ENCODE measurements at regions not wholly inside any gene's neighbourhood (a gene's known extent, or its start where the extent isn't known, plus 50 kb on each side); places are given as distances from the start of the nearest gene placed in this dataset.
"Not testable (repeated sequence)": the region's sequence is repeated elsewhere in the genome, so short reads cannot be mapped to it uniquely, and the experiment has no call there.

- H3K4me1 ChIP-seq (ENCODE audit: control insufficient read depth, low read depth, low read length), result no peaks in the 10 kb centered on the region
- H3K27me3 ChIP-seq (ENCODE audit: control insufficient read depth, insufficient read depth, low read length), result no peaks in the 10 kb centered on the region
- no peaks in the 10 kb centered on the region for H3K36me3 ChIP-seq (ENCODE audit: control insufficient read depth, low read depth, low read length)
- H3K9me3 ChIP-seq (ENCODE audit: control insufficient read depth, low read depth, low read length), result no peaks in the 10 kb centered on the region
- no peak overlapping the region for H3K27ac ChIP-seq (ENCODE audit: low read length)
- no peak overlapping the region for H3K4me3 ChIP-seq (ENCODE audit: low read length)
- H3K9ac ChIP-seq (ENCODE audit: low read length), result no peak overlapping the region
These were observed 528.1 kb downstream of the KIF20B start for GRCh38 chr10:90229486-90229885.

- not testable (repeated sequence) for H3K36me3 ChIP-seq (ENCODE audit: control insufficient read depth, low read depth, low read length); H3K27ac ChIP-seq (ENCODE audit: low read length); H3K9ac ChIP-seq (ENCODE audit: low read length); H3K4me3 ChIP-seq (ENCODE audit: low read length); H3K9me3 ChIP-seq (ENCODE audit: control insufficient read depth, low read depth, low read length); H3K4me1 ChIP-seq (ENCODE audit: control insufficient read depth, low read depth, low read length); H3K27me3 ChIP-seq (ENCODE audit: control insufficient read depth, insufficient read depth, low read length)
These were observed 532.4 kb downstream of the KIF20B start for GRCh38 chr10:90233805-90234204.

GRCh38 chr10:90245623-90246022 is 544.2 kb downstream of the KIF20B start:
- Histone ChIP-seq H3K36me3 (ENCODE audit: control insufficient read depth, low read depth, low read length) (no peaks in the 10 kb centered on the region), H3K9me3 (ENCODE audit: control insufficient read depth, low read depth, low read length) (no peaks in the 10 kb centered on the region), H3K4me3 (ENCODE audit: low read length) (no peak overlapping the region), H3K4me1 (ENCODE audit: control insufficient read depth, low read depth, low read length) (no peaks in the 10 kb centered on the region), H3K27ac (ENCODE audit: low read length) (no peak overlapping the region), H3K9ac (ENCODE audit: low read length) (no peak overlapping the region), H3K27me3 (ENCODE audit: control insufficient read depth, insufficient read depth, low read length) (no peaks in the 10 kb centered on the region)

DNA sequence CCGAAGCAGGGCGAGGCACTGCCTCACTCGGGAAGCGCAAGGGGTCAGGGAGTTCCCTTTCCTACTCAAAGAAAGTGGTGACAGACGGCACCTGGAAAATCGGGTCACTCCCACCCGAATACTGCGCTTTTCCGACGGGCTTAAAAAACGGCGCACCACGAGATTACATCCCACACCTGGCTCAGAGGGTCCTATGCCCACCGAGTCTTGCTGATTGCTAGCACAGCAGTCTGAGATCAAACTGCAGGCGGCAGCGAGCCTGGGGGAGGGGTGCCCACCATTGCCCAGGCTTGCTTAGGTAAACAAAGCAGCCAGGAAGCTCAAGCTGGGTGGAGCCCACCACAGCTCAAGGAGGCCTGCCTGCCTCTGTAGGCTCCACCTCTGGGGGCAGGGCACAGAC is 549.4 kb downstream of the KIF20B start:
- not testable (repeated sequence) for H3K4me1 ChIP-seq (ENCODE audit: control insufficient read depth, low read depth, low read length); H3K4me3 ChIP-seq (ENCODE audit: low read length); H3K9ac ChIP-seq (ENCODE audit: low read length); H3K9me3 ChIP-seq (ENCODE audit: control insufficient read depth, low read depth, low read length); H3K36me3 ChIP-seq (ENCODE audit: control insufficient read depth, low read depth, low read length); H3K27me3 ChIP-seq (ENCODE audit: control insufficient read depth, insufficient read depth, low read length); H3K27ac ChIP-seq (ENCODE audit: low read length)

DNA sequence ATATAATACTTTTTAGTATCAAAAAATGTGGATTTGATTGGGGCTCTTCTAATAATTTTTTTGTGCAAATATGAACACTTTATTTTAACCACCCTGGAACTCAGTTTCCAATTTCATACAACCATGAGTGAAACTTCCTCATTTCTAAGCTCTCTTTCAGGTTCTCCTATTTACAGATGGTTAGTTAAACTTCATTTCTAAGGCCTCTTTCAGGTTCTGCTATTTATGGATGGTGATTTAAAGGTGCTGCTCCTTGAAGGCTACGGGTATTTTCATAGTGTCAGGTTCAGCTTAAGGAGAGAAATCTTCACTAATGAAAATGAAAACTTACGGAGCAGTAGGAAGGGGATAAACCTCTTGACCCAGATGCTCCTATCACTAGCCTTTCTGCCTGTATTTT is 568.3 kb downstream of the KIF20B start:
- Histone ChIP-seq H3K36me3 (ENCODE audit: control insufficient read depth, low read depth, low read length) (no peaks in the 10 kb centered on the region), H3K27me3 (ENCODE audit: control insufficient read depth, insufficient read depth, low read length) (no peaks in the 10 kb centered on the region), H3K9ac (ENCODE audit: low read length) (no peak overlapping the region), H3K9me3 (ENCODE audit: control insufficient read depth, low read depth, low read length) (no peaks in the 10 kb centered on the region), H3K4me1 (ENCODE audit: control insufficient read depth, low read depth, low read length) (no peaks in the 10 kb centered on the region), H3K4me3 (ENCODE audit: low read length) (no peak overlapping the region), H3K27ac (ENCODE audit: low read length) (no peak overlapping the region)

DNA sequence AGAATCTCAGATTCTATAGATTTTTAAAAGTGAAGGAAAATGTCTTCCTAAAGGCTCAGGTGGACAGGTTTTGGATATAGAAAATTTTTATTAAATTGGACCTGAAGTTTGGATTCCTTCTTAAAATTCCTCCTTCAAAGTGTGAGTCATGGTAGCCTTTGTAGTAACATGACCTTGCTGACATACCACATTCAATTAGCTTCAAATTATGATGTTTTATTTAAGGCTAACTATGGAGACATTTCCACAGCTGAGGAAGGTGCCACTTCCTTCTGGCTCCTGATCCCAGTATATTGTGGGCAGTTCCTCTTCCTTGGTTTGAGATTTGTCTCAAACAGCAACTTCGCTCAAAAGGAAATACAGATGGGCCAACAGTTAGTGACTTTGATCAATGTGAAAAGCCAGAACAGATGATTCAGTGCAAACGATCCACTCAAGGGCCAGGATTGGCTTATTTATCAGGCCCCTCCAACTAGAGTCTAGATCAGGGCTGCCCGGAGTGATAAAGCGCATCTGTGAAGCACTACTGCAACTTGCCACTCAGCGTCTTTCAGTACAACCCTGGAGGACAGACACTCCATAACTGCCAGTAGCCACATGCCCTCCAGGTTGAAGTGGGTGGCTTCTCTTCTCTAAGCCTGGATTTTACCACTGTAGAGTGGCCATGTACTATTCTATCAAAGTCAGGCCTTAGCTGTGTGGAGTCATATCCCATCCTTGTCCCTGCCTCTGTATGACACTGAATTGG is 573.5 kb downstream of the KIF20B start:
- Histone ChIP-seq H3K27me3 (ENCODE audit: control insufficient read depth, insufficient read depth, low read length) (no peaks in the 10 kb centered on the region), H3K4me3 (ENCODE audit: low read length) (no peak overlapping the region), H3K9ac (ENCODE audit: low read length) (no peak overlapping the region), H3K27ac (ENCODE audit: low read length) (no peak overlapping the region), H3K4me1 (ENCODE audit: control insufficient read depth, low read depth, low read length) (no peaks in the 10 kb centered on the region), H3K36me3 (ENCODE audit: control insufficient read depth, low read depth, low read length) (no peaks in the 10 kb centered on the region), H3K9me3 (ENCODE audit: control insufficient read depth, low read depth, low read length) (no peaks in the 10 kb centered on the region)

DNA sequence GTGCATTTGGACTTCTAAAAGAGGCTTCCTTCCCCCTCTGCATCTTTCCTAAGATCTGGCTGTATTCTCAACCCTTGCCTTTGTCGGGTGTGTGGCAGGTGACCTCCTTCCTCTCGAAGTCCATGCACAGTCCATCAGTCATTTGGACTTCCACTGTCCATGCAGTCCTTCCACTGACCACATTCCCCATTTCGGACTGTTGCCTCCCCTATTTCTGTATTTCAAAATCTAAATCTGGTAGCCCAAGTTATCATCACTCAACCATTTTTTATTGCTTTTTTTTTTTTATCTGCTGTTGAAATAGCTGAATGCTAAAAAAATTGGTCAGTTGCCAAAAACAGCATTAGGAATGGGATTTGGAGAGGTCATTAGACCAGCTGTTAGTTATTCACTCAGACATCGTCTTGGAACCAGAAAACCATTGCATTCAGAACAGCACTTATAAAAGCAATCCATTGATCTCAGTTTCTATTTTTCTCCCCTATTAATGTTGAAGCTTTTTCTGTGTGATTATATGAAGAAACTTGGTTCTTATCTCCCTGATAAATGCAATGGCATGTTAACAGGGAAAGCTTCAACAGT is 575.6 kb downstream of the KIF20B start:
- no peak overlapping the region for H3K27ac ChIP-seq (ENCODE audit: low read length)
- H3K9me3 ChIP-seq (ENCODE audit: control insufficient read depth, low read depth, low read length), result no peaks in the 10 kb centered on the region
- no peak overlapping the region for H3K4me3 ChIP-seq (ENCODE audit: low read length)
- H3K36me3 ChIP-seq (ENCODE audit: control insufficient read depth, low read depth, low read length), result no peaks in the 10 kb centered on the region
- H3K4me1 ChIP-seq (ENCODE audit: control insufficient read depth, low read depth, low read length), result no peaks in the 10 kb centered on the region
- no peak overlapping the region for H3K9ac ChIP-seq (ENCODE audit: low read length)
- no peaks in the 10 kb centered on the region for H3K27me3 ChIP-seq (ENCODE audit: control insufficient read depth, insufficient read depth, low read length)

GRCh38 chr10:90286406-90286805 is 571.4 kb downstream of the HTR7 start:
- peaks cover 9% of the 10 kb centered on the region for H3K4me1 ChIP-seq (ENCODE audit: control insufficient read depth, low read depth, low read length)

GRCh38 chr10:90286941-90287340 is 570.9 kb downstream of the HTR7 start:
- H3K4me1 ChIP-seq (ENCODE audit: control insufficient read depth, low read depth, low read length), result peaks cover 9% of the 10 kb centered on the region
- no peak overlapping the region for H3K4me3 ChIP-seq (ENCODE audit: low read length)

More at GRCh38 chr10:90286406-90286805, 571.4 kb downstream of the HTR7 start:
- Histone ChIP-seq H3K36me3 (ENCODE audit: control insufficient read depth, low read depth, low read length) (no peaks in the 10 kb centered on the region), H3K9me3 (ENCODE audit: control insufficient read depth, low read depth, low read length) (no peaks in the 10 kb centered on the region), H3K27ac (ENCODE audit: low read length) (no peak overlapping the region), H3K4me3 (ENCODE audit: low read length) (no peak overlapping the region), H3K27me3 (ENCODE audit: control insufficient read depth, insufficient read depth, low read length) (no peaks in the 10 kb centered on the region), H3K9ac (ENCODE audit: low read length) (no peak overlapping the region)

DNA sequence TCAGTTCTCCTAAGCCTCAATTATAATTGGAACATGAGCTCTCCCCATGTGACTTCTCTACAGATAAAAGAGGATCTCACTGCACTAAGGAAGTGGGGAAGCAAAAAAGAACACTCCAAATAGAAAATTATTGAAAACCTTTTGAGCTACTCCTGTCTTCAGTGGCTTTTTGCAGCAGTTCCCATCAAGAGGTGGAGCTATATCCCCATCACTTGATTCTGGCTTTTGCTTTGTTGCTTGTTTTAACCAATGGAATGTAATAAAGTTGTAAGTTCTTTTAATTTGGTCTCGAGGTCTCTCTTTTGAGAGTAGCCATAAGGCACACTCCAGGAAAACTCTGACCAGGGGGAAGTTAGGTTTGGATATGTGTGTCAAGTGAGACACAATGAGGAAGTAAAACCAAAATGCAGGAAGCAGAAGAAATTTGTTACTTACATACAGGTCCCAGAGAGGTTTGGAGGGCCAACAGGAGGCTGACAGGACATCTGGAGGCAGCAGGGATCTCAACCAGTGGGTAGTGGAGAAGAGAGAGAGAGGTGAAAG is 569.4 kb downstream of the HTR7 start:
- H3K9ac ChIP-seq (ENCODE audit: low read length), result no peak overlapping the region
- H3K27me3 ChIP-seq (ENCODE audit: control insufficient read depth, insufficient read depth, low read length), result no peaks in the 10 kb centered on the region
- no peak overlapping the region for H3K27ac ChIP-seq (ENCODE audit: low read length)

More at GRCh38 chr10:90286941-90287340, 570.9 kb downstream of the HTR7 start:
- no peaks in the 10 kb centered on the region for H3K36me3 ChIP-seq (ENCODE audit: control insufficient read depth, low read depth, low read length)
- no peak overlapping the region for H3K27ac ChIP-seq (ENCODE audit: low read length)
- no peaks in the 10 kb centered on the region for H3K27me3 ChIP-seq (ENCODE audit: control insufficient read depth, insufficient read depth, low read length)
- H3K9ac ChIP-seq (ENCODE audit: low read length), result no peak overlapping the region
- H3K9me3 ChIP-seq (ENCODE audit: control insufficient read depth, low read depth, low read length), result no peaks in the 10 kb centered on the region

DNA sequence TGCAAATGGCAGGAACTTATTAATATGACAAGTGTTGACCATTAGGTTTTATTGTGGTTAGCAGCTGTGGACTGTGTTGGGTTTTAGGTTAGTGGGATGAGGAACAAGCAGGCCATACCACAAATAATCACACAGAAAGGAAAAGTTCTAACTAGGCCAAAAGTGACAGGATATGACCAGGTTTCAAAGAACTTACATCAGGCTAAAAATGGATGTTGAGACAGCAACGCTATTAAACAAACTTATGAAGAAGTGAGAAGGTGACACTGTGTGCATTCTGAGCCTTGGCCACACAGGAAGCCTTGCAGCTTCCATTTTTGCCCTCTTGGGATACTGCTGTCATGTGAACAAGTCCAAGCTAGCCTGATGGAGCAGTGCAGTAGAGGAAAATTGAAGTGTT is 568.8 kb downstream of the HTR7 start:
- Histone ChIP-seq H3K9me3 (ENCODE audit: control insufficient read depth, low read depth, low read length) (no peaks in the 10 kb centered on the region), H3K4me1 (ENCODE audit: control insufficient read depth, low read depth, low read length) (peaks cover 17% of the 10 kb centered on the region), H3K4me3 (ENCODE audit: low read length) (no peak overlapping the region), H3K36me3 (ENCODE audit: control insufficient read depth, low read depth, low read length) (no peaks in the 10 kb centered on the region), H3K9ac (ENCODE audit: low read length) (no peak overlapping the region), H3K27me3 (ENCODE audit: control insufficient read depth, insufficient read depth, low read length) (no peaks in the 10 kb centered on the region), H3K27ac (ENCODE audit: low read length) (no peak overlapping the region)

More for the DNA sequence above, 569.4 kb downstream of the HTR7 start:
- peaks cover 13% of the 10 kb centered on the region for H3K4me1 ChIP-seq (ENCODE audit: control insufficient read depth, low read depth, low read length)
- H3K4me3 ChIP-seq (ENCODE audit: low read length), result no peak overlapping the region
- H3K9me3 ChIP-seq (ENCODE audit: control insufficient read depth, low read depth, low read length), result no peaks in the 10 kb centered on the region
- H3K36me3 ChIP-seq (ENCODE audit: control insufficient read depth, low read depth, low read length), result no peaks in the 10 kb centered on the region

DNA sequence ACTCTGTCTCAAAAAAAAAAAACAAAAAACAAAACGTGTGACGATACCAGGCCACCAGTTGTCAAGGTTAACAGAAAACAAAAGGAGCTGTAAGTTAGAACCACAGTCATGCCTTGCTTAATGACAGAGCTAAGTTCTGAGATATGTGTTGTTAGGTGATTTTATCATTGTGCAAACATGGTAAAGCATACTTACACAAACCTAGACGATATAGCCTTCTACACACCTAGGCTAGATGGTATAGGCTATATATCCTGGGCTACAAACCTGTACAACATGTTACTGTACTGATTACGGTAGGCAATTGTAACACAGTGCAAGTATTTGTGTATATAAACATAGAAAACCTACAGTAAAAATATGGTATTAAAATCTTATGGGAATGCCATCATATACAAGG is 564.2 kb downstream of the HTR7 start:
- no peak overlapping the region for H3K27ac ChIP-seq (ENCODE audit: low read length)
- no peaks in the 10 kb centered on the region for H3K27me3 ChIP-seq (ENCODE audit: control insufficient read depth, insufficient read depth, low read length)
- H3K9ac ChIP-seq (ENCODE audit: low read length), result no peak overlapping the region
- peaks cover 20% of the 10 kb centered on the region for H3K4me1 ChIP-seq (ENCODE audit: control insufficient read depth, low read depth, low read length)
- no peaks in the 10 kb centered on the region for H3K9me3 ChIP-seq (ENCODE audit: control insufficient read depth, low read depth, low read length)
- peaks cover 5% of the 10 kb centered on the region for H3K36me3 ChIP-seq (ENCODE audit: control insufficient read depth, low read depth, low read length)
- no peak overlapping the region for H3K4me3 ChIP-seq (ENCODE audit: low read length)
